COLO668 (cell line): ENCODE measurements at regions not wholly inside any gene's neighbourhood (a gene's known extent, or its start where the extent isn't known, plus 50 kb on each side); places are given as distances from the start of the nearest gene placed in this dataset.

Source experiments
- DNase-seq: peaks from one replicate; lab custom pipeline; 2025; ENCODE audit not compliant: unreplicated experiment; lab: John Stamatoyannopoulos, UW

GRCh38 chr4:185893500-185893899 lies 81.5 kb upstream of the SORBS2 start:
- no peak for DNase-seq

GRCh38 chr4:185894481-185894880 lies 82.5 kb upstream of the SORBS2 start:
- no peak for DNase-seq

DNA sequence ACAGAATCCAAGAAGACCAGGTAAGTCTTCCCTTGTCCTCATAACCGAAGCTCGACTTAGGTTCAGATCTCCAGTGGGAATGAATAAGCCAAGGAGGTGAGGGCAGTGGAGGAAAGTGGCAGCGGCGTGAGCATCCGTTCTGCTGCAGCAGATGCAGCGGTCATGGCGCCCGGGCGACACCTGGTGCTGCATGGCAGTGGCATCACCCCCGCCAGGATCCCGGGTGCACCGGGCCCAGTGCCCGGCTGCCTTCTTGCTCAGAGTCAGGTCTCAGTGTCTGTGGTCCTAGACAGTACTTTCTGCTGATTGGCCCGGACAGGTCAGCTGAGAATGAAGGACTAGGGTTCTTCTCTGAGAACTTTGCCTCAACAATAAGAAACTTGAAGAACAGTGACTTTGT lies 83.4 kb upstream of the SORBS2 start:
- DNase-seq = no peak

DNA sequence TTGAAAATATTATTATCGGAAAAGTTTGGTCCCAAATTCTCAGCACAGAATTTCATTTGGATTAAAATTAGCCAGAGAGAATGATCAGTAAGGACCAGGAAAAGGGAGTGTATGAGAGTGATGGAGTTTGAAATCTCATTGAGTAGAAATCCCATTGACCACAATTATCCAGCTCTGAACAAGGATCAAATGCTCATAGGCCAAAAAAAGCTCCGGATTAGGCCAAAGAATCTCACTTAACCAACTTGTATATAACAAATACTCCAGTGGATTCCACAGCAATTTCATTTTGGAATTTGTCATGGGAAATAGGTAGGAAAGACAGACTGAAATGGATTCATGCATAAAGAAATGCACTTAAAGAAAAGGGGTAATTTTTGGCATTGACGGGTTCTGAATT lies 83.9 kb upstream of the SORBS2 start:
- DNase-seq = no peak

DNA sequence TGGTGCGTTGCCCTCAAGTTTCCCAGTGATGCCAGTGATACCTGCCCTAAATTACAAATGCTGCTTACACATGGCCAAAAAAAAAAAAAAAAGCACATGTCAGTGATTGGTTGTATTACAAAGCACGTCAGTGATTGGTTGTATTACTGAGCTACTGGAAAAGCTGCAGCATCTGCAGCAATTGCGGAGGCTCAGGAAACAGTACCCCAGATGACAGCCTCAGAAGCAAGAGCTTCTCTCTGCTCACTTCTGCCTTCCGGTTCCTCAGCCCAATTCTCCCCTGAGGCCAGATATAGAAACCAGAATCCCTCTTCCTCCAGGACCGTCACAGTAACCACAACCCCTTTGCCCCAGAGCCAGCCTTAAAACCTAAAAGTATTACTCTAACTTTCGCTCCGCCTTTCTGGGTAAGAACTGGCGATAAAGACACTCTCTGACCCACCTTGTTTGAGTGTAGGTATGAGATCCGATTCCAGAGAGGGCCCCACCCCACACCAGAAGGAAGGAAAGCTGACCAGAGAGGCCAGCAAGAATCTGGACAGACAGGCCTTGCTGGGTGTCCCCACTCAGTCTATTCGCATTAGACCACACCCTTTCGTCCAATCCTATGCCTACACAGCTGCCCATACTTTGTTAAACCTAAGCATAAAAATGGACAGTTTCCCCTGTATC lies 85.0 kb upstream of the SORBS2 start:
- no peak for DNase-seq

GRCh38 chr4:185898413-185898812 lies 86.4 kb upstream of the SORBS2 start:
- DNase-seq = no peak

- no peak for DNase-seq
Observed at GRCh38 chr4:185899833-185900232, 87.8 kb upstream of the SORBS2 start.

DNA sequence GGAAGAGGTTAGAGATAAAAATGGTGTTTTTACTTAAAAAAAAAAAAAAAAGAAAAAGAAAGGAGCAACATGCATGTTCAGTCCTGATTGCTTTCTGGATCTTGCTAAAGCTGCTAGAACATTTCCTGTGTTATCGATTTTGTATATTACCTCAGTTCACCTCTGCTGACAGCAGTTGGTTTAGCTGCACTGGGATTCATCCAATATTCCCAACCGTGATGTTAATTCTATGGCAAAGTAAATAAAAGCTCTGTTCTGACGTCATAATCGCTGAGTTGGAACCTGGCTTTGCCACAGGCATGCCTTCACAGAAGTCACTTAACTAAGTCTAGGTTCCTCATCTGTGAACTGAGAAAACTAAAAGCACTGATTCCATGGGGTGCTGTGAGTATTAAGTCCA lies 90.7 kb upstream of the SORBS2 start:
- no peak for DNase-seq

DNA sequence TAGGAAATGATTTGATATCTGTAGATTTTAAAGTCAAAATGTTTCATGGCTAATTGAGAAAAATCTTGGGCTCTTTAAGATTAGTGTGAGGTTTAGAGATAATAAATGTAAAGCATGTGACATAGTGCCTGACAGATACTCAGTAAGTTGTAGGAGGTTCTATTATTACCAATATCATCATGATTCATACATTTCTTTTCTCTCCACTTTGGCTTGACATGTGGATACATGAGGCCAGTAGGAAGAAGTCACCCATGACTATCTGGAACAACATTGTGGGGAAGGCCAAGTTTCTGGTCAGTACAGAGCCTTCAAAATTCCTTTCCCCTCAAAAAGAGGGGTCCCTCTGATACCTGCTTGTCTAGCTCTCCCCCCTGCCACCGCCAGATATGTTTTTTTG lies 91.2 kb upstream of the SORBS2 start:
- no peak for DNase-seq

DNA sequence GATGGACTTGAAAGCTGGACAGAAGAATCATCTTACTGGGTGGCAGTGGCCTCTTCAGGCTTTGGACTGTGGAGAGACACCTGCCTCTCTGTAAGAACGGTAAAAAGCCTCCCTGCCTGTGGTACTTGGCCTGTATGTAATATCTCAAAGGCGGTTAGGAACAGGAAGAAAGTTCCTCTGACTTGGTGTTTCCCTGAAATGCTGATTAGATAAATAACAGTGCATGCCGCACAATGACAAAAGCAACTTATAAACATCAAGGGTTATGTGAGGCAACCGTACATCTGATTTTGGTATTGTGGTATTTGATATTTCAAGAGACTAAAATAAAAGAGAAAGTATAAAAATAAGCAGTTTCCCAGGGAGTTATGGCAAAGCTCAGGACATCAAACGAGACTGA lies 92.4 kb upstream of the SORBS2 start:
- DNase-seq = no peak

GRCh38 chr4:185909972-185910371 lies 98.0 kb upstream of the SORBS2 start:
- no peak for DNase-seq

DNA sequence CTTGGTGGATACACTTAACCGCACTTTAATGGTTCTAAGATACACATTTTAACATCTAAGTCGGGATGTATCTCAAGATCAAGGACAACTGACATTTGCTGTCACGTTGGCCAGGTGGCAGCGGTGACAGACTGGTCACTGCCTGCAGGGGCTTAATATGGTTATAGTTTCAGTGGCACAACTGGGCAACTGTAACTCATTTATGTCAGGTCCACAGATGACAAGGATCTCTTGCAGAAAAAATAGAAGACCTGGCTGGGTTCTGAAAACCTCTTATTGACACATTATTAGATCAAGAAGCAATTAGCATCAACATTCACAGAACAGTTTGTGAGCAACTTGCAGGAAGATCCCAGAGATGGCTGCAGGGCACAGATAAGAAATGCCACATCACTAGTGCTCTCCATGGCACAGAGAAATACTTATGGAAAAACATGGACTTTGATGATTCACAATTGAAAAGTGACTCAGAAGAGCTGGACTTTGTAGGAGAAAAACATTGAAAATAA lies 99.6 kb upstream of the SORBS2 start:
- DNase-seq = no peak

- DNase-seq = no peak
Observed at GRCh38 chr4:185912779-185913178, 100.8 kb upstream of the SORBS2 start.

DNA sequence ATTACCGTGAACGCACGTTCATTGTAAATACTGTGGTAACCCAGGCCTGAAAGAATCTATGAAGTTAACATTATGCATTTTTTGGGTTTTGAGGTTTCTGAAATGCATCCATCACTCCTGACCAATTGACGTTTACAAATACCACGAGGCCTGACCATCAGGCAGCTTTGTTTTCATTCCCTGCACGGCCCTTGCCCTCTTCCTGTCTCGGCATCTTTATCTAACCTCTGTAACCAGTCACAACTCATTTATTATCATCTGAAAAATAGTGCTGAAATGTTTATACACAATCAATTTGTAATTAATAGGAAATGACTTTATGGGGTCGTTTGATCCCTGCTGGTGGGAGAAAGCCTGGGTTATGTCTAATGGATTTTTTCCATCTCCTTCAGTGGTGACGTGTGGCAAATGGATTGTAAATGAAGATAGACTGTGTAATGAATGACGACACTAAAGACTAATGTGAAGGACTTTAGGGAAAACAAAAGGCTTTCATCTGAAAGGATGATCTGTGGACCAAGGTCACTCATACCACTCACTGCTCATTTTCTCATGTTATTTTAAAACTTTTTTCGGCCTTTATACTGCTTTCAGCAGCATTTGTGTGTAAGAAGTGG lies 102.7 kb upstream of the SORBS2 start:
- DNase-seq = no peak

- DNase-seq = no peak
Observed at GRCh38 chr4:185915271-185915670, 103.3 kb upstream of the SORBS2 start.

DNA sequence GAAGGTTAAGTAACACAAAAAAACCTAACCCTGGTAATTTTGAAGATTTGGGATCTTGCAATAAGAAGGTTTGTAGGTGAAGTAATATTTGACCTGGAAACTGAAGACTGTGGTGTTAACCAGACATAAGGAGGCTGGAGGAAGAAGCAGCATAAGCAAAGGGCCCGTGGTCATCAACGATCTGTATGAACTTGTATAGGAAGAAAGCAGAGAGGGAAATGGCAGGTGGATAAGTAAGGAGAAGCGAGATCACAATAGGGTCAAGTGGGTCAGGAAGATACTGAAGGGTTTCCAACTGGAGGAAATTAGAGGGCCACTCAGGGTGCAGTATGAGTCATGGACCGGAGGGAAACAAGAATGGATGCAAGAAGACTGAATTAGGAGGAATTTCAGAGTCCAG lies 103.8 kb upstream of the SORBS2 start:
- DNase-seq = no peak

GRCh38 chr4:185916231-185916630 lies 104.2 kb upstream of the SORBS2 start:
- no peak for DNase-seq

DNA sequence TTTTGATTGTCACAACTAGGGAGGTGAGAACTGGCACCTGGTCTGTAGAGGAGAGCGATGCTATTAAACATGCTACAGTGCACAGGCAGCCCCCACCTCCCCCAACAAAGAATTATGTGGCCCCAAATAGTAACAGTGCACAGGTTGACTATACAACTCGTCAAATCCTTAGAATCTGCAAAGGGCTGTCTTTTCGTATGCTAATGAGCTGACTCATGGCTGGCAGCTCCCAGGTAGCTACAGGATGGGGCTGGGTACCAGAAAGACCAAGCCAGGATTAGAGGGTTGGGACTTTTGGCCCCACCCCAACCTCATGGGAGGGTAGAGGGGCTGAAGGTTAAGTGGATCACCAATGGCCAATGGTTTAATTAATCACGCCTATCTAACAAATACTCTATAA lies 104.7 kb upstream of the SORBS2 start:
- DNase-seq = no peak

GRCh38 chr4:185919107-185919506 lies 107.1 kb upstream of the SORBS2 start:
- no peak for DNase-seq

GRCh38 chr4:185920171-185920570 lies 108.2 kb upstream of the SORBS2 start:
- DNase-seq = no peak

GRCh38 chr4:185920691-185921260 lies 108.8 kb upstream of the SORBS2 start:
- DNase-seq = no peak
